Gastroesophageal sphincter (tissue), 4 donors: ENCODE measurements at regions not wholly inside any gene's neighbourhood (a gene's known extent, or its start where the extent isn't known, plus 50 kb on each side); places are given as distances from the start of the nearest gene placed in this dataset.

Experiments used
- ATAC-seq: fragments of 150-250 bp; one replicate; pipeline ENCODE4 v1.9.1; 2016; ENCODE audit warnings: mild to moderate bottlenecking, moderate library complexity
- H3K27ac ChIP-seq, 4 donors: fragments of 200-600 bp; sonication (generic) in 3 of 4; 1 replicate in 3 of 4; 2 replicates in 1 of 4; pipeline ENCODE4 v1.5.1; 2016 to 2019
- H3K27me3 ChIP-seq: fragments of 200-600 bp; sonication (generic); one replicate; pipeline ENCODE4 v1.5.1; 2019
- H3K36me3 ChIP-seq, 2 donors: fragments of 200-600 bp; sonication (generic); one replicate each; pipeline ENCODE4 v1.5.1; 2019; ENCODE audit warnings: control low read depth in 1 of 2
- H3K4me1 ChIP-seq, 3 donors: fragments of 200-600 bp; sonication (generic); 1 replicate in 2 of 3; 2 replicates in 1 of 3; pipeline ENCODE4 v1.5.1; 2016 to 2019; ENCODE audit warnings: control low read depth in 2 of 3
- H3K4me3 ChIP-seq, 2 donors: fragments of 200-600 bp; sonication (generic); one replicate each; pipeline ENCODE4 v1.5.1; 2019; ENCODE audit warnings: mild to moderate bottlenecking in 1 of 2, moderate library complexity in 1 of 2
- H3K9me3 ChIP-seq, 3 donors: fragments of 200-600 bp; sonication (generic); one replicate each; pipeline ENCODE4 v1.5.1; 2017 to 2019; ENCODE audit warnings: control low read depth in 2 of 3
- CTCF ChIP-seq, 4 experiments: fragments of 200-600 bp in 2 of 4; fragments of 450-650 bp in 2 of 4; sonication (generic) in 1 of 4; IDR thresholded peaks; one replicate each; pipeline ENCODE4 v1.5.1; 2017 to 2019; ENCODE audit warnings: antibody characterized with exemption in 4 of 4, mild to moderate bottlenecking in 2 of 4, moderate library complexity in 2 of 4
- EP300 ChIP-seq: sonication (generic); formaldehyde crosslinking; IDR thresholded peaks from one replicate; pipeline ENCODE4 v1.6.1; 2017; ENCODE audit warnings: antibody characterized with exemption, mild to moderate bottlenecking
- POLR2A ChIP-seq, 2 donors: fragments of 450-650 bp; IDR thresholded peaks; one replicate each; pipeline ENCODE4 v1.6.1; 2017; ENCODE audit warnings: antibody characterized with exemption in 2 of 2, mild to moderate bottlenecking in 2 of 2, moderate library complexity in 1 of 2
- POLR2AphosphoS5 ChIP-seq: sonication (generic); formaldehyde crosslinking; IDR thresholded peaks from one replicate; pipeline ENCODE4 v1.6.1; 2017; ENCODE audit warnings: antibody characterized with exemption
- whole genome bisulfite sequencing, 2 donors: methylation state at CpG; one replicate each; pipeline ENCODE4 v1.1.5; 2018; ENCODE audit warnings: low coverage in 1 of 2; 5-methylcytosine and 5-hydroxymethylcytosine counted together

GRCh38 chr15:62584301-62585235, 419.5 kb upstream of the C2CD4B start:
- 63 to 73% methylated on average over 7 of the region's 7 CpGs for WGBS, 2 donors

GRCh38 chr15:62588938-62589670, 424.0 kb upstream of the C2CD4B start:
- H3K9me3 ChIP-seq: no peaks in the 10 kb centered on the region
- H3K4me1 ChIP-seq: peaks cover 0 to 23% (median 0%) of the 10 kb centered on the region in 3 donors
- TF ChIP-seq EP300 (no peak), POLR2A (IDR thresholded peaks at IDR 0.05) (no peak), CTCF (IDR thresholded peaks at IDR 0.05) (no peak), POLR2AphosphoS5 (no peak)
- H3K4me3 ChIP-seq: no peak overlapping the region
- no peak overlapping the region for H3K27ac ChIP-seq
- no peaks in the 10 kb centered on the region for H3K27me3 ChIP-seq
- H3K36me3 ChIP-seq: no peaks in the 10 kb centered on the region
- 45 to 61% methylated on average over 2 to 5 of the region's 5 CpGs for WGBS, 2 donors
- no peak for ATAC-seq

More at GRCh38 chr15:62584301-62585235, 419.5 kb upstream of the C2CD4B start:
- H3K27me3 ChIP-seq: no peaks in the 10 kb centered on the region
- no peak overlapping the region for H3K4me3 ChIP-seq
- no peaks in the 10 kb centered on the region for H3K9me3 ChIP-seq
- no peak for TF ChIP-seq POLR2A (IDR thresholded peaks at IDR 0.05)
- no peak for TF ChIP-seq POLR2AphosphoS5
- no peak for TF ChIP-seq EP300
- no peak for TF ChIP-seq CTCF (IDR thresholded peaks at IDR 0.05)
- H3K36me3 ChIP-seq: no peaks in the 10 kb centered on the region
- peak; percentile 78 for ATAC-seq
- H3K4me1 ChIP-seq: peaks cover 0 to 16% (median 0%) of the 10 kb centered on the region in 3 donors
- H3K27ac ChIP-seq: peak overlapping the region in 2 of 4 donors; percentile 4 to 48

GRCh38 chr15:62591842-62592838, 427.1 kb upstream of the C2CD4B start:
- 69 to 72% methylated on average over 4 to 7 of the region's 8 CpGs for WGBS, 2 donors

More at GRCh38 chr15:62591842-62592838, 427.1 kb upstream of the C2CD4B start:
- no peak overlapping the region for H3K4me3 ChIP-seq
- no peak overlapping the region for H3K27ac ChIP-seq
- H3K4me1 ChIP-seq: peaks cover 0 to 17% (median 0%) of the 10 kb centered on the region in 3 donors
- H3K36me3 ChIP-seq: no peaks in the 10 kb centered on the region
- peak; percentile 5 for TF ChIP-seq POLR2AphosphoS5
- TF ChIP-seq EP300: no peak
- no peak for TF ChIP-seq POLR2A (IDR thresholded peaks at IDR 0.05)
- no peak for TF ChIP-seq CTCF (IDR thresholded peaks at IDR 0.05)
- peak; percentile 65 for ATAC-seq
- no peaks in the 10 kb centered on the region for H3K9me3 ChIP-seq
- no peaks in the 10 kb centered on the region for H3K27me3 ChIP-seq
